Brain pericyte (primary cell): ENCODE measurements at regions not wholly inside any gene's neighbourhood (a gene's known extent, or its start where the extent isn't known, plus 50 kb on each side); places are given as distances from the start of the nearest gene placed in this dataset.

Experiments used
- DNase-seq: peaks from one replicate; pipeline ENCODE4 v3.0.0-alpha.2; 2012; ENCODE audit warnings: low read depth, low spot score

DNA sequence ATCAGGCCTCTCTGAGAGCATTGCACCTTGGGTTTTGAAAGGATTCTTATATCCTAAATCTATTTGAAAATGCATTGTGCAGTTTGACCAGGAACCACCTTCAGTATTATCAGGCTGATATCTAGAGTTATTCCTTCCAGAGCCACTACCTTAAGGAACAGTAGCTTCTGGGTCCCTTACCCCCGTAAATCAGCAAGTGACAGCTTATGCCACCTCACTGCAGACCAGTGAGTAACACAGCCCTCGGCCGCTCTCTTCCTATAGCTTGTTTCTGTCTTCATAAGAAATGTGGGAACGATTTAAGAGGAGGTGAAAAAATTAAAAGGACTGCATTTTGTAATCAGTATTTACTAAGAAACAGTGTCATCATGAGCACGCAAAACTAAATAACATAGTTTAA lies 584.2 kb downstream of the GALR1 start:
- no peak for DNase-seq

DNA sequence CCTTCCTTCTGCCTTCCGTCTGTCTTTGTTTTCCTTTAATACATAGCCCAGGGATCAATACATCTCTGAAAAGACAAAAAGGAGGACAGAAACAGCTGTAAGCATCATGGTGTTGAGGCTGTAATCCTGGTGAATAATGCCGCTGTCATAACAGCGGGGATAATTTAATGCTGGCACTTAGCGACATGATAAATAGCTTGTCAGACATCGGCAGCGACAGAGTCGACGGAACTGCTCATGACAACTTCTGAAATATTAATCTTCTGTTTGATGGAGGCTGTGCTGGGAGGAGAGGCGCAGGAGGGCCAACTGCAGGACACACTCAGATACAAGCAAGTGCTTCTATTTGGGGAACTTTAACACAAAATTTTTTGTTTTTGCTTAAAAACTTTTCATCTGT lies 602.2 kb downstream of the GALR1 start:
- DNase-seq = no peak

DNA sequence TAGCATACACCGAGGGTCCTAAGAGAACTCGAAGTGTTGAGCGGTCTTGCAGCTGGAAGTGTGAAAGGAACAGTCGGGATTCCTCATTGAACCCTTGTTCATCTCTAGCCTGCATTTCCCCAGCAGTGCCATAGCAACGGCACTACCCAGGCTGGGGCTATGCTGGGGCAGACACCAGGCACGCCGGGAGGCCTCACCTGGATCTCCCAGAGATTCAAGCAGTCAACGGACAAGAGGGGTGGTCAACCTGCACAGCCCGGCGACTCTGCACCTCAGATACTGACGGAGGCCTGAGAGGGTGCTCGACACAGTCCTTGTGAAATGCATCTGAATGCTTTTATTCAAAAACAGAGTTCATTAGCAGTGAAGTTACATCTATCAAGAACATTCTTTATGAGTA lies 604.2 kb downstream of the GALR1 start:
- no peak for DNase-seq

DNA sequence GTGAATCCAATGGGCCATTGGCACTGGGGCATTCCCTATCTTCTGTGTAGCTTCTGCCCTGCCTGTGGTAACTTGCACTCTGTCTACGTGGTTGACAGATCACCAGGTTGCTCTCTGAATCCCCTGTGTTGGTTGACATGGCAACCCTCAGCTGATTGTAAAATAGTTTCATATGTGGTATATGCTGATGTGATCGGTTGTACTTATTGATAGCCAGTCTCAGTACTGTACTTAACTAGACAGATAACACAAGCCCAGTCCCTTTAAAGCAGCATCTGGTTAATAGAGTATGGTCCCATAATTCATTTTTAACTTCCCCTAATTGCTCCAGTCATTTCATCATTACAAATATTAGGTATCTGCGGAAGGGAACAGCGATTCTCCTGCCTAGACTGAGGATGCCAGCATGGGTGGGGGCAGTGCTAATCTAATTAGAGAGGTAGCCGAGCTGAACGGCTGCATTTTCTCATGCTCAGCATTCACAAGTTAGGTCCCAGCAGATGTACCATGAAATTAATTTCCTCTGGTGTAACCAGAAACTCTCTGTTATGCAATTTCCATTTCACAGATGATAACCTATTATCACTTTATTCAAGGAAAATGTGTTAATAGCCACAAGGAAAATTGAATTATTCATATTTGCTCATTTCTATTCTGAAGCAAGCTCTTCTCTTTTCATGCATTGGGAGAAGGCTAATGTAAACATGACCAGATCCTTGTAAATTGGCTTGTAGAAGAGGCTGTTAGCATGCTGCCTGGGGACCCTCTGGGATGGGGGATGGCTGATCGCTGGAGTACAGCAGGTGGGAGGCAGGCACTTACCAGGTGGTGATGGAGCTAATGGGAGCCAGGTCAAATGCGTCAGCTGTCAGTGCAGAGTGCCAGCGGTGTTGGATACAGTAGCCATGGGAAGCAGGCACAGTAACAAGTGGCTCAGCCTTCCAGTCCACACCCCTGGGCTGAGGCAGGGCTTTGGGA lies 608.3 kb downstream of the GALR1 start:
- DNase-seq = no peak

DNA sequence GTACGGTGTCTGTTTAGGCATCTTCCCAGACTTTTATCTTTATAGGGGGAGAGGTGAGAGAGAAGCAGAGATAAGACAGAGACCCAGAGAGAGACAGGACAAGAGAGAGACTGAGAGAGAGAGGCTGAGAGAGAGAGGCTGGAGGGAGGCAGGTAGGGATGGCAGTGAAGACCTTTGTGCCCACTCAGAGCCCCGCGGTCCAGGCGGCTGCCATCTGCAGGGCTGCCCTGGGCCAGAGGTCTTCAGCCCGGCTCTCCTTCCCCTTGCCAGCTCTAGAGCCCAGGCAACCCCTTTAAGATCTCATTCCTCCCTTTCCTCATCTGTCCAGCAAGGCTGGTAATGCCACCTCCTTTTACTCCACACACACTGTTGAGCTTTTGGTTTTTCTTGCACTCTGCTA lies 610.0 kb downstream of the GALR1 start:
- no peak for DNase-seq

DNA sequence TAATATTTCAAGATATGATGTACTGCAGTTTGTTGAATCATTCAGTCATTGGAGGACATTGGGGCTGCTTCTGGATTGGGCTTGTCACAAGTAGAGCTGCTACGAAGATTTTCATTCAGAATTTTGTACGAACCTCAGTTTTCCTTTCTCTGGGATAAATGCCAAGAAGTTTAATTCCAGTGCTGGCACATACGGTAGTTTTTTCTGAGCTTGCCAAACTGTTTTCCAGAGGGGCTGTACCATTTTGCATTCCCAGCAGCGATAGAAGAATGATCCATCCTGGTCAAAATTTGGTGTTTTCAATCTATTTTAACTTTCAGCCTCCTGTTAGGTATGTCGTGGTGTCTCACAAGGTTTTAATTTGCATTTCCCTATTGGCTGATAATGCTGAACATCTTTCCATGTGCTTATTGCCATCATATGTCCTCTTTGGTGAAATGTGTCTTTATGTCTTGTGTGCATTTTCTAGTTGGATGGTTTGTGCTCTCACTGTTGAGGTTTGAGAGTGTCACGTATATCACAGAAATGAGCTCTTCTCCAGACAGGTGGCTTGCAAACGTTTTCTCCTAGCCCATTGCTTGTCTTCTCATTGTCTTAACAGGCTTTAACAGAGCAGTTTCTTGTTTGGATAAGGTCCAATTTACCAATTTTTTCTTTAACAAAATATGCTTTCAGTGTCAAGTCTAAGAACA lies 612.6 kb downstream of the GALR1 start:
- no peak for DNase-seq

DNA sequence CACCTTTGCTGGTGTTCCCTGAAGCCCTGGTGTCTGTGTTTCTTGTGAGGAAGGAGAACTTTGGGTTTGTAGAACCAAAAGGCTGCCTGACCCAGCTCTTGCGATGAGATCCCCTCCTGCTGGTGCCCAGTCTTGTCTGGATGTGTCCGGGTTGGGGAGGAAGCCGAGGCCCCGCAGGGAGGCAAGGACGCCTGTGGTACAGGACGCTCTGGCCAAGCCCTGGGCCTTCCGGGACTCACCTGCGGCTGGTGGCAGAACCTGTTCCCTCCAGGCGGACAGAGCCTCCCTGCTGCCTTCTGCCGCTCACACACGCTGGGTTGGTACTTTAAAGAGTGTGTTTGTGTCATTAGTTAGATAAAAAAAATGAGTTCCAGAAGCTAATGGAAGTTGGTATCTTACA lies 616.2 kb downstream of the GALR1 start:
- no peak for DNase-seq

DNA sequence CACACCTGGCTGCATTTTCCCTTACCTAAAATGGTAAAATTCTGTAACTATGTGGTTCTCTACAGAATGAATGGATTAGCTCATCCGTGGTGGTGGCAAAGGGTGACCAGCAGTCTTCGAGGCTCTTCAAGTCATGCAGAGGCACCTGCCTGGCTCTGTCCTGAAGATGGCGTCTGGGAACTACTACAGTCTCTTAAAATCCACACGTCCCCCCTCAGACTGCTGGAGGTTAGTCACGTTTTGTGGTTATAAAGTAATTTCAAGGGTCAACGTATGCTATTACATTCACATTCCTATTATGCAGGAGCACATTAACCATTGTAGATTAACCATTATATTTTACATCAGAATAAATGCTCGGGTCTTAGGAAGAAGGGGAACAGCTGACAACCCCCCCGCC lies 616.7 kb downstream of the GALR1 start:
- DNase-seq = no peak

DNA sequence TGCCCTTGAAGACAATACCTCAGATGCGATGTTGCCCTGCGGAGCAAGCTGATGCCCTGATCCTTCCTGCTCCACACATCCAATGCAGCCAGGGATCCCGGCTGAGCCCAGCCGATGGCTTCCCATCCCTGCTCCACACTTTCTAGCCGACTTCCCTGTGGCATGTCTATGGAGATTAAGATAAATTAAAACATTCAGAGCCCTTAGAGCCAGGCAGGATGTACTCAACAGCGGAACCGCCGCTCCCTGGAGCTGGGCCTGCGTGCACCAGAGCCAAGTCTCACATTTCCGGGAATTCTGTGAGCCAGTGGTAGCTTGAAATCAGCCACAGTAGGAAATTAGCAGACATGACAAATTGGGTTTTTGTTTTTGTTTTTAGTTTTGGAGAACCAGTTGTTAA lies 620.6 kb downstream of the GALR1 start:
- DNase-seq = no peak

DNA sequence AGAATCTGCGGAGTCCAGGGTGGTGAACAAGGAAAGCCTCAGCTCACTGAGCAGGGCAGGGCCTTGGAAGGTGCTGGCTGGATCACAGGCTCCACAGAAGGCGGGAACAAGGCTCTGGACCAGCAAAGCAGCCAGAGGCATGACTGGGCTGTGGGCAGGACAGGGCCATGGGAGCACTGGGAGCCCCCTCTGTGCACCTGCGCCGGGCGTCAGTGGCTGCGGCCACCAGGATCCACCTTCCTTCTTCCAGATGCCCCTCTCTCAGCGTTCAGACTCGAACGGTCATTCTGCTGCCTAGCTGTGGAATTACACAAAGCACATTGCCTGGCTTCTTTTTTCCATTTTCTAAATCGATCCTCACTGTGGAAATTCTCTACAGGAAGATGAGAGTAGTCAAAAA lies 621.2 kb downstream of the GALR1 start:
- no peak for DNase-seq

DNA sequence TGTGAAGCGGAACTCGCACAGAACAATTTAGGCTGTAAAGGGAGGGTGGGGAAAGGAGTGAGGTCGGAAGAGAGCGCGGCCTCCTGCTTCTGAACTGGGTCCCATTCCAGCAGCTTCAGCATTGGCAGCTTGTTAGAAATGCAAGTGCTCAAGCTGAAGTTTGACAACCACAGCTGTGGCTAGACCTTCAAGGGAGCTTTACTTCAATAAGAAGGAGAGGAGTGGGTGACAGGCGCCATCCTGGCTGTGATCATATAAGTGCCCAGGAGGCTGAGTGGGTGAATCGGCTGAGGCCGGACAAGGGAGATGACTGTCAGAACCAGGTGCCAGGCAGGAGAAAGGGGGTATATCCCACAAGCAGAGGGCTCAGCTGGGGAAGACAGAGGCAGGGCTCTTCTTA lies 622.5 kb downstream of the GALR1 start:
- DNase-seq = no peak

DNA sequence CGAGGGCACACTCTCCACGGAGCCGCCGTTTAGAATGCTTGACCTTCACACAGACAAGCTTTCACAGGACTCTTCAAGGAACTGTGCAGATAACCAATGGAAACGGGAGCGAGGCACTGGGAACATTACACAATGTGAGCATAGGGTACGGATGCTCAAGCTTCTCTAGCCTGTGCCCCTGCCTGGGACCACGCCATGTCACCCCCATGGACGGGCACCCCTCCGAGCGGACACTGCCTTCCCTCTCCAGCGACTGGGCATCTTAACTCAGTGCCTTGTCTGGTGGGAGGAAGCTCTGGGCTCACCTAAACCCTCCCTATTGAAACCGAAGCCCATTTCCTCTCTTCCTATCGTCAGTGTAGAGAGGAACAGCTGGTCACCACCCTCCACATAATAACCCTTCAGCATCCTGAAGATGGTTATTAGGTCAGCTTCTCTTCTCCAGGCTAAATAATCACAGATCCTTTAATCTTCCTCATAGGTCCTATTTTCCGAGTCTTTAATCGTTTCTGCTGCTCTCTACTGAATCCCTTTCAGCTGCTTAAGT lies 626.7 kb downstream of the GALR1 start:
- no peak for DNase-seq

DNA sequence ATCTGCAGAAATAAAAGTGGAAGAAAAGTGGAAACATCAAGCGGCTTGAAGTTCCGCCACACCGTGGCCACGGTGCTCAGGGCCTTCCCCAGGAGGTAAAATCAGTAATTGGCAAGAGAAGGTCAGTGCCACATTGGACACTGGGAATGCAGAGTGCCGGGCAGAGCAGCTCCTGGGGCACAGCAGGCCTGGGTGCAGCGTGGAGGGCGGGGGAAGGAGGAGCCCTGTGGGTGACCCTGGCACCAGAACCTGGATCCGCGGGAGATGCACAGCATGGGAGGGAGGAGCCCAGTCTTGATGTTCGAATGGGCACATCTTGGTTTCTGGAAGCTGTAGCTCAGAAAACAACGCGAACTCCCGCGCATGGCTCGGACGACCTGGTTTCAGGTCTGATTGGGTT lies 630.2 kb downstream of the GALR1 start:
- no peak for DNase-seq

DNA sequence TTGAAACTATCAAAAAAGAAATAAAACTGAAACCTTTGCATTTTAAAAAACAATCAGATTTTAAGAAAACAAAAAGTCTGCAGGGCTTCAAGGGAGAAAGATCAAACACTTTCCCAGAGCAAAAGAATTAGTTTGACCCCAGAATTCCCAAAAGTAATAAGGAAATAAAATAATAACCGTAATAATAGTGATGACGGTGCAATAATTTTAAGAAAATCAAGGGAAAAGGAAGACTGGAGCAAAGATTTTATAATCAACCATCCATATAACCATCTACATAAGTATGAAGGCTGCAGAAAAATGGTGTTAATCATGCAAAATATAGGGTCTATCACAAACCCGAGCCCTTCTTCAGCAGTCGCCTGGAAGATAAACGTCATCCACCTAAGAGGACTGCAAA lies 634.8 kb downstream of the GALR1 start:
- DNase-seq = no peak

DNA sequence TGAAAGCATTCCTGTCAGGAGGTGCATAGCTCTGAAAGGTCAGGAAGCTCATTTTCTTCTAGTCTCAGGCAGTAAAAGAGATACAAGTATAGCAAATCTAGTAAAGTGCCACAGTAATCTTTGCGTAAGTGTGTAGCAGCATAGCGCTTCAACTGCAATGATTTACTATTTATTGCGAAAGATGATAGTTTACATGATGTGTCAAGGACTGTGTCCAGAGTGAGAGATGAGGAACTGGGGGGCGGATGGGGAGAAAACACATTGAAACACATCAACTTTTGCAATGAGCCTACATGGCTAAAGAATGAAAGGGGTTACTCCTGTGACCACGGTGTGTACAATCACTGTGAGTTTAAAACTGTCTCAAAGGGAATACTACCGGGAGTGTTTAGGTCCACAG lies 644.4 kb downstream of the GALR1 start:
- no peak for DNase-seq

DNA sequence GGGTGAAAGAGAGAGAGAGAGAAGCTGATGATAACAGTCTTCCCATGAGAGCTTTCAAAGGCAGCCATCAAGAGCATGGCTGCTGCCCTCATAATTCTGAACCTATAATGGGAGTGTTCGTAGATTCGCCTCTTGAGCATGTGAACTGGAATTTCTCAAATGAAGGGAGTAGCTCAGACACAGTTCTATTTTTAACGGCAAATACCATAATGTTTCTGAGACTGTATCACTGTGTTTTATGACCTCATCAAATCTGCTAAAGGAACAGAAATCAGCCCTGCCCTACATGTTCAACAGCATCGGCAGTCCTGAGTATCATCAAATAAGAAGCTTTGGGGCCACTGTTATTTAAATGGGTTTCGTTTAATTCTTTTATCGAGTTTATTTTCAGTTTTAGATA lies 645.6 kb downstream of the GALR1 start:
- no peak for DNase-seq

DNA sequence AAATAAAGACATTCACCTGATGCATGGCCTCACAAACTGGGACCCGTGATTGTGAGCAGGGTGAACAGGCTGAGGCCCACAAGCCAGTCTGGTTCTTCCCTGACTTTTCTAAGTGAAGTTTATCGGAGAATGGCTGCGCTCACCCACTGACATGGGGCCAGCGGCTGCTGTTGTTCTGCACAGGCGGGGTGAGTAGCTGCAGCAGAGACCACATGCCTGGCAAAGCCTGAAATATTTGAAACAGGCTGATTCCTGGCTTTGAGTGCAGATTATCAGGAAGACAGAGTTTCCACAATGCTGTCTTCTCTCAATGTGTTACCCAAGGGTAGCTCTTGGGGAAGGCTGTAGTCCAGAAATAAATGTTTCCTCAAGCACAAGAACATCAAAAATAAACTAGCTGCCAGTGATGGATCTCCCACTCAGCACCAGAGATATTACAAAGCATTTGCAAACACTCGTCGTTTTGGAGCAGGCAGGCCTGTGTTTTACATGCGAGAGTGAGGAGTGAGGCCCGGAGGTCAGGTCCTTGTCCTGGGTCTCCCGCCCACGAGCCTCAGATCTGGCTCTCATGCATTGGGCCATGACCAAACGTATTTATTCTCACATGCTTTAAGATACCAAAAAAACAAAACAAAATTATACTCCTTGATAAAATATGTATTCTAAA lies 647.1 kb downstream of the GALR1 start:
- DNase-seq = no peak

DNA sequence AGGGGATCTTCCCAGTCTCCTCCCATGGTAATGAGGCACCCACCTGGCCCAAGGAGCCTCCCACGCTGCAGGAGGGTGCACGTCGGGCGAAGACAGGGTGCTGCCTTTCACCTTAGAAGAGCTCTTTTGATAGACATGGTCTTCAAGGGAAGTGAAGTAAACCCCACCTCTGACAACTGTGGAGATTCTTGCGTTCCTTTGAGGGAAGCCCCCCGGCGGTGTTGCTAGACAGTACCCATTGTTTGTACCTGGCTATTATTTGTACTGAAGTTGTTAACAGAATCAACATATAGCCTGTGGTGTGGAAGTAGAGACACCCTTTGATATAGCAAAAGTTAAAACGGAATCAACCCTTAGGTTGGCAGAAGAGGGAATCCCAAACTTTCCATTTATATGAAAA lies 648.0 kb downstream of the GALR1 start:
- no peak for DNase-seq

DNA sequence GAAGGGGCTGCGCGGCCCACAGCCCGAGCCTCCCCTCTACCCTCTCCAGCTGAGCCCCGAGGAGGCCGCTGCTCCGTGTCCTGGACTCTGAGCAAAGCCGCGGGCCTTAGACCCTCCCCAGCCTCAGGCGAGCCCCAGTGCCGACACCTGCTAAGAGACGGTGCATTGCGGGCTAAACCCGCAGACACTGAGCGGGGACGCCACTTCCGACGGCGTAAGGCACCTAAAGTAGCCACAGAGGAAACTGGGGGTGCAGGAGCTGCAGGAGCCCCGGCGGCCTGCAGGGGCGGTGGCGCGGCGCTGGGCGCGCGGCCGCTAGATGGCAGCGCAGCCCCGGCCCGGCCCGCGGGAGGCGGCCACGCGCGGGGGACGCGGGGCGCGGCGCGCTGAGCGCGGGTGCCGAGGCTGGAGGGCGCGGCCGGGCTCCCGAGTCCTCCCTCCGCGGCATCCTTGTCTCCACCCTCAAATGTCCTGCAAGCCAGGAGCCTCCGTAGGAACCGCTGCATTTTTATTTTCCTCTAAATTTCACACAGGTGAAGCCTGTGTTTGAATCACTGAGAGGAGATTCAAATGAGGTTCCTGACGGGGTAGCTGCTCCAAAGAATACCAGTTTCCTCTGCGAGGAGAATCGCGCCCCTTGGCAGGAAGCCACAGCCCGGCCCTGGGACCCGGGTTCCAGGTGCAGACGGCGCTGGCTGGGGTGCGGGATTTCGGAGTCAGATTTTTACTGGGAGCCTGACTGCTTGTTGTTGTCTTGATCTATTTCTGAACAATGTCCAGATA lies 650.5 kb downstream of the GALR1 start:
- DNase-seq = no peak

DNA sequence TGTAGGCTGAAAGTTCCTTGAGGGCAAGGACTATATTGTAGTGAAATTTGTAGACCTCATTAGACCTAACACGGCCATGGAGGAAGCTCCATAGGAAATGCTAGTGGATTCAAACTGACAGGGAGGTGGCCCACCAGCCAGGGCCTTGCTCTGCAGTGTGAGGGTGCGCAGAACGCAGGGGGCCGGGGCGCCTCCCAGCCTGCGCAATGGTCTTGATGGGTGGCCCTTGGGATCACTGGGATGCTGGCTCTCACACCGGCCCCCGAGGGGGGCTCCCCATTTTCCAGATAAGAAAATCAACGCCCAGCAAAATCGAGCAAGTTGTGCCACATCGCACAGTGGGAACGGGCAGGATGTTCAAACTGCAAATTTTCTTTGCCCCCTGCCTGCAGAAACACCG lies 655.4 kb downstream of the GALR1 start:
- no peak for DNase-seq

DNA sequence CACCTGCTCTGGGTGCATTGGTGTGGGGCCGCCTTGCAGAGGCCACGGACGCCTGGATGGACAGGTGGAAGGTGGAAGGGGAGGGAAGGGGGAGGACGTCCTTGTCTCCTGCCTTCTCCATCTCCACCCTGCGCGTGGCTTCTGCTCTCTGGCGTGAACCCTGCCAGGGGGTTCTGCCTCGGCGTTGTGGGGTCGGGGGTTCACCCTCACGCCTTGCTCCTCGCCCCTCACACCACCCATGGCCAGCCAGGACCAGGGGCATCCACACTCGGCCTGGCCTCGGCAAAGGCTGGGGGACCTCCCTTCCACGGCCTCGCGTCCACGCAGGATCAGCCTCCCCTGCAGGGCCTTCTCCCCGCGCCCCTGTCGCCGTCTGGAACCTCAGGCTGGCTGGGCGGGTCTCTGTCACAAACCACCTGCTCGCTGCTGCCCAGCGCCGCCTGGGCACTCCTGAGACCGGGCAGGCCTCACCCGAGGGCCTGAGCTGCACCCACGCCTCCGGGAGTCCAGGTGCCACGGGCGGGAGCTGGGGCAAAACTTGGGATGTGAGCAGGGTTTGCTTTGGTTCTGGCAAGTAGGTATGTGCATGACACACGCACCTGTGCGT lies 655.9 kb downstream of the GALR1 start:
- no peak for DNase-seq
